ENCODE measurements at regions not wholly inside any gene's neighbourhood (a gene's known extent, or its start where the extent isn't known, plus 50 kb on each side); places are given as distances from the start of the nearest gene placed in this dataset.

GRCh38 chrX:10062352-10062751 is 94.4 kb upstream of the CLCN4 start:
- no peak overlapping the region for H3K4me3 ChIP-seq
- H3K27me3 ChIP-seq (ENCODE audit: insufficient read depth): no peaks in the 10 kb centered on the region
- H3F3A ChIP-seq (replicated peaks; ENCODE audit: low read depth): no peaks in the 10 kb centered on the region
- Mint-ChIP-seq H3K4me1 (peaks cover 41% of the 10 kb centered on the region), H3K27ac (no peak overlapping the region), H3K4me3 (no peak overlapping the region), H3K27me3 (ENCODE audit: insufficient read depth, low read depth, poor library complexity) (peaks cover 11% of the 10 kb centered on the region), H3K9me3 (no peaks in the 10 kb centered on the region), H3K36me3 (ENCODE audit: low read depth) (peaks cover 7% of the 10 kb centered on the region; the same call in 2 of the 3 replicates)
- no peak overlapping the region for H3K4me2 ChIP-seq
- no peaks in the 10 kb centered on the region for H3K9me2 ChIP-seq (ENCODE audit: insufficient read depth)
- no peaks in the 10 kb centered on the region for H4K20me1 ChIP-seq (replicated peaks; ENCODE audit: insufficient read depth)
- H3K27ac ChIP-seq (ENCODE audit: low read depth): no peak overlapping the region
- peaks cover 10% of the 10 kb centered on the region for H3K4me1 ChIP-seq (ENCODE audit: insufficient read depth)
- no peak for TF ChIP-seq ZNF114 (CRISPR knock-in tag; IDR thresholded peaks at IDR 0.05)
- no peak for TF ChIP-seq ZNF331 (CRISPR knock-in tag; IDR thresholded peaks at IDR 0.05; ENCODE audit: low read depth)
- TF ChIP-seq ETS1 (IDR thresholded peaks at IDR 0.05): no peak
- TF ChIP-seq POLR2AphosphoS5 (IDR thresholded peaks at IDR 0.05; ENCODE audit: low read depth): no peak
- no peak for TF ChIP-seq JUNB (IDR thresholded peaks at IDR 0.05; ENCODE audit: unreplicated experiment)
- TF ChIP-seq ZNF462 (CRISPR knock-in tag; IDR thresholded peaks at IDR 0.05): no peak
- no peak for TF ChIP-seq EZH2 (IDR thresholded peaks at IDR 0.05; ENCODE audit: low read depth, unreplicated experiment)
- no peak for TF ChIP-seq STAT1 (IDR thresholded peaks at IDR 0.05; ENCODE audit: unreplicated experiment)
- TF ChIP-seq NANOG (IDR thresholded peaks at IDR 0.05; ENCODE audit: borderline replicate concordance): no peak
- TF ChIP-seq REST (IDR thresholded peaks at IDR 0.05; ENCODE audit: unreplicated experiment): no peak
- TF ChIP-seq EZH2phosphoT487 (IDR thresholded peaks at IDR 0.05; ENCODE audit: unreplicated experiment): no peak
- no peak for TF ChIP-seq CTCF (conservative IDR thresholded peaks at IDR 0.05; ENCODE audit: low read depth in 2 of 2)
- no peak for TF ChIP-seq CREB1 (CRISPR knock-in tag; IDR thresholded peaks at IDR 0.05; ENCODE audit: low read depth)
- no peak overlapping the region for H2AFZ ChIP-seq
- ATAC-seq (no peak), DNase-seq (ENCODE audit: low spot score) (no peak)
- peaks cover 25% of the 10 kb centered on the region for H3K79me2 ChIP-seq (replicated peaks; ENCODE audit: insufficient read depth)
- H3K36me3 ChIP-seq (ENCODE audit: insufficient read depth): no peaks in the 10 kb centered on the region

All from GM23338 (cell line).